Activated gamma-delta T cell treated with anti-CD3 and anti-CD28 coated beads, Interleukin-2, amount 50 U/mL, for 16 hours (primary cell): ENCODE measurements at regions not wholly inside any gene's neighbourhood (a gene's known extent, or its start where the extent isn't known, plus 50 kb on each side); places are given as distances from the start of the nearest gene placed in this dataset.

Experiments
- DNase-seq: peaks from one replicate; pipeline ENCODE4 v3.0.0-alpha.2; 2020; ENCODE audit warnings: low read depth

DNA sequence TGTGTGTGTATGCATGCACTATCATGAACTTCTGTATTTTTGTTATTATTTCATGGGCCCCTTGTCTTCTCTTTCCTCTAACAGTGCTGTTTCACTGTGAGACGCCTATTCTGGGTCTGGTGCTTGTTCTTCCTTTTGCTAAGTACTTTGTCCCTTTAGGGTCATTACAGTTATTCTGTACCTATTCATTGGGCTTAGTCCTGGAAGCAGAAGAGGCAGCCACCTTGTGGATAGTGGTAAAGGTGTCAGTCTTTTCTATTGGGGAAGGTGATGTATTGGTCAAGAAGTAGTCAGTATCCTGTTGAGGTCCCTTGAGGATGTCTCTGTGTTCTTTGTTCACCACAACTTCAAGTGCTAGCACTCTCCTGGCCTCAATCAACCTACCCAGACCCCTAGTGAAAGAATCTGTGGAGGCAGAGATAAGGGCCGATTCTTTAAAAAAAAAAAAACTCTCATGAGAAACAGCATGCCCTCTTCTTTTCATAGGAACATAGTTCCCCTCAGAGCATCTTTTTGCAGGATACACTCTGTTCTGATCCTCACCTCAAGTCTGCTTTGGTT, 593.8 kb downstream of the SPRY1 start:
- DNase-seq: no peak

DNA sequence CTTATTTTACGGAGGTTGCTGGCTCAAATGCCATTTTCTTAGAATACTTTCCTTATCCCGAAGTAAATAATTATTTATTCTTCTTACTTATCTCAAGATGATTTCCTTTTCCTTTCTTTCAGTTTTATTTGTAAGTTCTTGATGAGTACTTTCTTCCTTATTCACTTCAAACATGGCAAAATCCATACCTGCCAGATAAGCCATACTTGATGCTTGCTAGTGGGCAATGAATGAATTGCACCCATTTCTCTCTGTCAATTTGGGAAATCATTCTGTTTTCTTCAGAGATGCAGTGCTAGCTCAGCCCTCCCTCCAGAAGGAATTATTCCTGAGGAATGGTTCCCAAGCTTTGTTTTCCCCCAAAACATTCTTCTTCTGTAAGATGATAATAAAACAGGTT, 598.3 kb downstream of the SPRY1 start:
- DNase-seq: no peak

DNA sequence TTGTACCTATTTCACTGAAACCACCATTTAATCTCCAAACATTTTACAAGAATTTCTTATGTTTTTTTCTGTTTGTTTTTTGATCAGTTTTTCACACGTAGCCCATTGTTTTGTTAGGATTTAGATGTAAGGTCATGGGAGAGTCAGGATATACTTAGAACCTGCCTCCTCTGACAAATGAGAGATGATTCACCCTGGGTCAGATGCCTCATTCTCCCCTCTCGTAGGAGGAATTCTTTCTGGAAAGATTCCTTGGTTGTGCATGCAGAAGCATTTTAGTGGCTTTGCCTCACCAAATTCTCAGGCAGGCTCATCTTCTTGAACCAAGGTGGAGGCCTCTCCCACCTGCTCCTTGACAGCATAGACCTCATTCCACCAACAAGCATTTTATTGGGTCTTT, 599.3 kb downstream of the SPRY1 start:
- DNase-seq: no peak

DNA sequence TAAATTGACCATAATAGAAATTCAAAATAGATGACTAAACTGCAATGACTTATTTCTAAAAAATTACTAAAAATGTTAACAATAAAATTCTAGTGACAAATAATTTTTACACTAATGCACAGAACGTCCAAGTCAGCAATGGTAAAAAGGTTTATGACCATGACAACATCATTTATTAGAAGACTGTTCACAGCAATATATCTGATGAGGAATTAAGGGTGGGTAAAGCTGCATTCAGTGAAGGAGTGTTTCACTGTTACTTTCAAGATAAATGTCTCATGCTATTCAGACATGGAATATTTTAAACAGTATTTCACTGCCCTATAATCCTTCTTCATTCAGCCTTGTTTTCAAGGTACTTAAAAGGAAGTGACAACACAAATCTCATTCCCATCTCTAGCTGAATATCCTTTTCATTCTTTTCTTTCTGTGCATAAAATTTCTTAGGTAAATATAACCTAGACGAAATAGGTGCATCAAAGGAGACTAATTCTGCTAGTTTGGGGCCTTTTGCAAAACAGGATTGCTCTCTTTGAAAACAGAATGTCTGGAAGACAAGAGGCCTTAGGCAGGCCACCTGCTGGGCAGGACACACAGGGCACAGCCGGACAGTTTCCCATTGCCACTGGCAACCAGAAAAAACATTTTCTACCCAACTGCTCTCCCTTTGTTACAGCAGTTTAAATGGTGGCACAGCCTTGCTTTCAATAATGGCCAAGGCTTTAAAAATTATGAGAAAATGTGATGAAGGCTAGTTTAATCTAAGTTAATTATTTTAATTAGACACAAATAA, 600.3 kb downstream of the SPRY1 start:
- no peak for DNase-seq

DNA sequence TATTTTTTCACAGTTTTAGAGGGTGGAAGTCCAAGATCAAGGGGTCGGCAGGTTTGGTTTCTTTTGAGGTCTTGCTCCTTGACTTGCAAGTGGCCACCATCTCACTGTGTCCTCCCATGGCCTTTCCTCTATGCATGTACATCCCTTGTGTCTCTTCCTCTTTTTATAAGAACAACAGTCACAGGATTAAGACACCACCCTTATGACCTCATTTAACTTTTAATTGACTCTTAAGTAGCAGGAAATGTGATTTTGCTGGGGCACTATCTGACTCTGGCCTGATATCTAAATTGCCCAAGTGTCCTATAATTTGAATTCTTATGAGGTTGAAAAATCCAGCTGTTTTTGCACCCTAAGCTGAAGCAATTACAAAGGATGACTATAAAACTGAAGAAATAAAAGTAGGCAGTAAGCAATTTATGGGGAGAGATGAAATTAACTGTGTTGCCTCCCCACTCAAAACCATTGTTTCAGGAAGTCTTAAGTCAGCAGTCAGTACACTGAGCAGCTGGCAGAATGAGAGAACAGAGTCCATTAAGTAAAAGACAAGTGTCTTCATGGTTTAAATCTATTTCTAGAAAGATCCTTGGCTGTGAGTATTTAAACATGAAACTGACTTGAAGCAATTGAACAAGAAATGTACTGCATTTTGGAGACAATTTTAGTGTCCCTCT, 601.3 kb downstream of the SPRY1 start:
- no peak for DNase-seq

DNA sequence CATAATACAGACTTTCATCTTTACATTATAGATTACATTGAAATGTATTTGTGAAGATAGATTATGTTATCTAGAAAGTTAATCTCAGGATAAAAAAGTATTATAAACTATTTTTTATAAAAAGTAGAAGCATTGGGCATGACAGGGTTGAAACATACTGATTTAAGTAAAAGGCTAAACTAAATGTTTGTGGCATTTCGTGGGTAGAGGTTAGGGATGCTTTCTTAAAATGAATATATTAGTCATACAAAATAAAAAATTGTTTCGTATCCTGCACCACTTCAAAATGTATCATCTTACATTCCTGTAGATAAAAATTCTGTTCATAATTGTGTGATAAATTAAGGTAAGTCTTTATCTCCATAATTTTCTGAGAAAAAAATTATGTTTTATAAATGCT, 603.6 kb downstream of the SPRY1 start:
- DNase-seq: no peak

DNA sequence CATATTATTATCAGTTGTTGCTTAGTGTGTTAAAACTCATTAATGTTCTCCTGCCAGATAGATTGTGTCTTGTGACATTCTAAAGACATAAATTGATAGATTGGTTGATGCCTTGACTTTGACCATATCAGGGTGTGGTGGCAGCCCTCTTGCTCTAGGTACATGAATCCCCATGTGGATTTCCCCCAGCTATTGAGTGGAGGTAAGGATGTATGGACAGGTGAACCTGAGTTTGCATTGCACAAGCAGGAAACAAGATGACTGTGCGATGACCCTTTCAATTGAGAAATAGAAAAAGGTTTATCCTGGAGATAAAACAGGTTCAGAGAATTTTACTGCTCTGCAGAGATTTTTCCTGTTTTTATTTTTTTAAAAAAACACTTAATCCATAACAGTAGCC, 619.2 kb downstream of the SPRY1 start:
- no peak for DNase-seq

DNA sequence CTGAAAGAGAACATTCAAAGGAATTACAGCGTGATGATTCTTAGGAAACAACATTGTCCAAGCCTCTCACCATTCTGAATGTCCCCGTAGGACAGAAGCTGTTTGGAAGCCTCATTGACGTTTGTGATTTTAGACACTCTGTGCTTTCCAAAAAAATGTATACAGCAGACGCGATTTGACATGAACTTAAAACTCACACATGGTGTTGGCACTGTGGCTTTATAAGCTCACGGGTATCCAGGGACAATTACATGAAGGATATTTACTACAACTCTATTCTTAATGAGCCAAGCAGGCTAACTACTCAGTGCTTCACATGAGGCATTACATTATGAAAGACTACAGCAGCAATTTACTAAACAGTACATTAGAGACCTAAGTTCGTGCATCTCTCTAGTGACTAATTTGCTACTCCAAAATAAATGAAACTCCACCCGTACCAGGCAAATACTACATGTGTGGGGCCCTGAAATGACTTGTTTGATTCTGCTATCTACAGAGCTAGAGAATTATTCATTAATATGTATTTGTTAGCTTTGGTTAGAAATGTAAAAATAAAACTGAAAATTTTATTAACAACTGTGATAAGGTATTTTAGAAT, 620.7 kb downstream of the SPRY1 start:
- DNase-seq: no peak

DNA sequence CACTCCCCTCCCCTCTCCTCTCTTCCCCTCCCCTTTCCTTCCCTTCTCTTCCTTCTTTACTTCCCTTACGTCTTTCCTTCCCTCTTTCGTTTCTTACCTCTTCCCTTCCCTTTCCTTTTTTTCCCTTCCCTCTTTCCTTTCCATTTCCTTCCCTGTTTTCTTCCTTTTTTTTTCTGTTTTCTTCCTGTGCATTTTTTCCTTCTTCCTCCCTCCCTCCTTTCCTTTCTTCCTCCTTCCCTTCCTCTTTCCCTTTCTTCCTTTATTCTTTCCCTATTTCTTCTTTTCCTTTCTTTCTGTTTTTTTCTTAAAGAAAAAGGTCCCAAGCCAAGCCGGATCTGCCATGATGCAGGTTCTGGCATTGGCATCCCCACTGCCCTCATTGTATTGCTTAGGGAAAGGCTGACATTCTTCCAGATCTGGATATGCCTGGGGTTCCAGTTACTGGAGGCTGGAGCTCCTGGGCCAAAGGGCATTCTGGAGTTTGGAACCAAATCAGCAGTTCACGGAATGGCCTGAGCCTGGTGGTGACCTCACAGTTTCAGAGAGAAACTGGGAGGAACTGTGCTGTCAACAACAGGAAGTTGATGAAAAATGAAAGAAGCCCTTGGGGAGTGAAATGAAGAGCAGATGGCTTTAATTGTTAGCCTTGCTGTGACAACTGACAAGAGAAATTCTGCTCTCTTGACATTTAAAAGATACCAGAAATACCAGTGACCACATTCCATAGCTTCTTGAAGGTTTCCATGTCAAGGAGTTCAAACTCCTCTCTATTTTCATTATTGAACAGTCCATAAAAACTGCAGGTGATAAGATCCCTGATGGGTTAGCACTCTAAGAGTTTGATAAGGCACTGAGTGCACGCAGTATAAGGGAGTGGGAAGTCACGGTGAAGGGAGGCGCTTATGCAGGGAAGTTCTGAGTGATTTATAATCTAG, 622.1 kb downstream of the SPRY1 start:
- DNase-seq: no peak

DNA sequence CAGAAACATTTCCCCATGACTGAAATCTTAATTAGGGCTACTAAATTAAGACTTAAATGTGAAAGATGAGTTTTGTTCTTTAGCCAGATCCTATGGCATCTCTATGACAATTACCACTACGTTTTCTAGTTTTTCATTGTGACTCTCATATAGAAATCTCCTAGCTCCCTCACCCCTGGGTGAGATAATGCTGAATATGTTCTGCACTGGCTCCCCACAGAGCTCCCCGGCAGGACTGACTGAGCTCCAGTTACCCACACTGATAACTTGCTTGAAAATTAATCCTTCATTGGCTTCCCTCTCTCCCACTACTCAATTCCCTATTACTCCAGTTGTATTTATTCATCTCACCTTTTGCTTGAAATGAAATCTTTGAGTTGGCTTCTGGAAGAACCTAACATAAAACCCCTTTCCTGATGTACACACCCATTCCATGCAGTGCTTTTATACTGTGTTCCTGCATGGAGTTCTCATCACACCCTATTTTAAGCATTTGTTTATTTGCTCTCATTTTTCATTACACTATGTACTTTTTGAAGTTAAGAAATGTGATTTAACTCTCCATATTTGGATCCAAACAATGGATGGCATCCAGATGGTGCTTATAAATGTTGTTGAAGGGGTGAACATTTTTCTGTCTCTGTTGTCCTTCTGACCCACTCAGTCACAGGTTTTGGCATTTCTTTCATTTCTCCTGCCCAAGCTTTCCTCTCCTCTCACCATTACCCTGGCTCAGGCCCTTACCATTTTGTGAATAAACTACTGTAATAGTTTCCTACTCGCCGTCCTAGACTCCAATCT, 623.4 kb downstream of the SPRY1 start:
- no peak for DNase-seq

DNA sequence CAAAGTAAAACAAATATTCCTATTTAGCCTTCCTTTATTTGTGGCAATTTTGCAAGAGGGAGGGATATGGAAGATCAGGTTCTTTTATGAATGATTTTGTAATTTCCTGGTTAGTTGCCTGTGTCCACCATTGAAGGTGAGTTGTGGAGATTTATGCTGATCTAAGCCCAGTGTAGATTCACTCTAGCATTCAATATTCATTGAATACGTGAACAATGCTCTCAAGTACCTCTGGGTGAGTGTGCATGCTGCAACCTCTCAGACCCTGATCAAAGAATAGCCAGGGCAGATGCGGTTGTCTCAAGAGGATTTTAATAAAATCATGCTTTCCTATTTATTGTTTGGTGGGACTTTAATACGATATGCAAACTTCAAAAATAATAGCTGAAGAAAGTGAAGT, 628.4 kb downstream of the SPRY1 start:
- DNase-seq: no peak

DNA sequence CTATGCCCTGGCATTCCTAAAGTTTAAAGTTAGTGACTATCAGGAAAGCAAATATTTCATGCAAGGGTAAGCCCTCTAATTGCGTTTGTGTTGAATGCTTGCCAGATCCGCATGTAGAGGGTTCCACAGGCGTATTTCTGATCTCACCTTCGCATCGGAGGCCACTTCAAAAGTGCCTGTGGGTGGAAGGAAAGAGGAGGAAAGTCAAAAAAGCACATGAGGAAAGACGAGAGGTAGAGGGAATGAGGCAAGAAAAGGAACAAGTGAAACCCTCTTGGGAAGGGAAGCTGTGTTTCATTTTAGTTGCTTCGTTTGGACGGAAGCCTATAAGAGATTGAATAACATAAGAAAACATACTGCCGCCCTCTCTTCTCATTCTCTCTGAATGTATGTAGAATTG, 628.8 kb downstream of the SPRY1 start:
- DNase-seq: no peak

DNA sequence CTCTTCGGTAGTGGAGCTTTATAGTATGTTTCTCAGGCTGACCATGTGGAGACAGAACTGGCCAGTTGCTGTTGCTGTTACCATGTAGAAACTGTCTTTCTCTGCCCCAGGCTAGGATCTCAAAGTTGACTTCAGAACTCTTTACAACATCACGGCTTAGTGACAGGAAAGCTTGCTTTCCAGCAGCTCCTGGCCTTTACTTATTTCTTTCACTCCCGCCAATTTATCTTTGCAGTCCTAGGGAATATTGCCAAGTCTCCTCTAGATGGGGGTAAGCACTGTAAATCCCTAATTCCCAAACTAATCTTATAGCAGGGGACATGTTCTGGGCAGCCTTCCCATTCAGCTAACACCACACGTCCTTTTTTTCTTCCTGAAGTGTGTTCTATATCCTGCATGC, 631.6 kb downstream of the SPRY1 start:
- DNase-seq: no peak

DNA sequence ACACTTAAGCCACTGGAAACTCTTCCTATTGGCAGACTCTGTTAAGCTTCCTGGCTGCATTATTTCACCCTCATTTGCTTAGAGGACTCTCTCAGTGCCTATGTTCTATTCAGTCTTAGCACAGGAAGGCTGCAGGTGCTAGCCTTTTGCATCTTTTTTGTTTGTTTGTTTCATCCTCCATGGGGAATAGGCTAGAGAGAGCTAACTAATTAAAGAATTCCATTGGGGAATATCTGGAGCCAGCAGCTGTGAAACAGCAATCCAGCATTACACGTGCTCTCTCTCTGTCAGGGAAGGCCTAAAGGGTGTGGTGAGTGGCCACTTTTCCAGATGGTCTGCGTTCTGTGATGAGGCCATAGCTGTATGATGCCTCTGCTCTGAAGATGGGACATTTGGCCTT, 633.6 kb downstream of the SPRY1 start:
- DNase-seq: no peak

DNA sequence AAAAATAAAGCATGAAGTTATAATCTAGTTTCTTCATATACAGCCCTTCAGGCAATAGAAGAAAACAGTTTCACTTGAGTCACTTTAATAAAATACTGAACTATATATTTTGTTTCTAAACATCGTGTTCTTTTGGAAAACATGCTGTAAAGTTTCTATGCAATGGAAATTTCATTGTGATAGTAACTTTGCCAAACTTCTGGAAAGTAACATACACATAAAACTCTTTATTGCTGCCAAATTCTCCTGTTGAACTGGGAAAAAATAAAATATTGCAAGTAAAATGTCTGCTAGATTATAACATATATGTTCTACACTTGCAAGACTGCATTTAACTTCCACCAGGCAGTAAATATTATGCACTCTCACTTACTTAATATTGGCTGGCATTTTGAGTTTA, 635.4 kb downstream of the SPRY1 start:
- no peak for DNase-seq

DNA sequence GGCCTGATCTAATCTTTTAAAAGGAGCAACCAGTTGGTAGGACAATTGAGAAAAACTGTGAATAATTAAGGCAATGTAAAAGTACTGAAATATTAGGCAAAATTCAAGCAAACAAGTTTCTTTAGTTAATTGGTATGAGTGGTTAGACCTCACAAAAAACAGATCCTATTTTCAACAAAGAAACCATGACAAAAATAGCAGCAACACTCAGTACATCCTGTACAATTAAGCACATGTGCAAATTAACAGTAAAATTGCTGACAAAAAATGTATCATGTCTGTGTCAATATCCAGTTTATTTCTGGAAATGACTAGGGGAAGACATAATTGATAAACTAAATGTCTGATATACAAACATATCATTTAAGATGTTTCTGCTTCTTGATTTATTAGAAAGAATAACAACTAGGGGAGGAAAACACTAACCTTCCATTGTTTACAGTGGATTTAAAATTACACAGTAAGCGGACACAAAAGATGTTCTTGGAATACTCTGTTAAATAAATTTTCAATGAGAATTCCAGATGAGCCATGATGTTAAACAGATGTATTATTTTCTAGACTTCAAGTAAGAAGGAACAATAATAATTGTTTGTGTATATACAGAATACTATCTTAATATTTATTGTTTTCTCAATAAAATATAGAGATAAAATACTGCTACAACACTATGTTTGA, 638.9 kb downstream of the SPRY1 start:
- DNase-seq: no peak

DNA sequence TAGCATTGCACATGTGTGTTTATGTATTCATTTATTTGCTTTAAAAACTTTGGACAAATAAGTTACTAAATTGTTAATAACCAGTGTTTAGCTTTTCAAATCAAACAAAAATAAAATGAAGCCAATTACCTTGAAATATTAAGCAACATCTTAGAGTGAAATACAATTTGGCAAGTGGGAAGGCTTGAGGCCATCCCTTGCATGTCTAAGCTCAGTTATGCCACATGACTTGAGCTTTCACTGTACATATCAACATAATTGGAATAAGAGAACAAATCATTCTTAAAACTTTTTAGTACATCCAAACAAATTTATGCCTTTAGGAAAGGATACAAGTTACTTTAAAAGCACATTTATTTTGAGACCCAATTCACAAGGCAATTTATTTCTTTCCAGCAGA, 640.6 kb downstream of the SPRY1 start:
- DNase-seq: no peak

DNA sequence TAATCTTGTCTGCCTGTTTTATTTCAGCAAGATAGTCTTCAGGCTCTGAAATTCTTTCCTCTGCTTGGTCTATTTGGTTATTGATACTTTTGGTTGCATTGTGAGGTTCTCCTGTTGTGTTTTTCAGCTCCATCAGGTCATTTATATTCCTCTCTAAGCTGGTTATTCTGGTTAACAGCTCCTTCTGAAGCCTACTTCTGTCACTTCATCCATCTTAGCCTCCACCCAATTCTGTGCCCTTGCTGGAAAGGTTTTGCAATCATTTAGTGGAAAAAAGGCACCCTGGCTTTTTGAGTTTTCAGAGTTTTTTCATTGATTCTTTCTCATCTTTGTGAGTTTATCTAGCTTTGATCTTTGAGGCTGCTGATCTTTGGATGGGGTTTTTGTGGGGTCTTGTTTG, 647.7 kb downstream of the SPRY1 start:
- DNase-seq: no peak

DNA sequence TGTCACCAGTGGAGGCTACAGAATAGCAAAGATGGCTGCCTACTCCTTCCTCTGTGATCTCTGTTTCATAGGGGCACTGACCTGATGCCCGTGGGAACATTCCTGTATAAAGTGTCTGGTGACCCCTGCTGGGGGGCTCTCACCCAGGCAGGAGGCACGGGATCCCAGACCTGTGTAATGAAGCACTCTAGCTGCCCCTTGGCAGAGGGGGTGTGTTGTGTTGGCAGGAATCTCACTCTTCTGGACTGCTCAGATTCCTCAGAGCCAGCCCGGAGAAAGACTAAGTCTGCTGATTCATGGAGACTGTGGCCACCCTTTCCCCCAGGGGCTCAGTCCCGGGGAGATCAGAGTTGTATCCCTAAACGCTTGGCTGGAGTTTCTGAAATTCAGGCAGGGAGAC, 648.3 kb downstream of the SPRY1 start:
- no peak for DNase-seq

DNA sequence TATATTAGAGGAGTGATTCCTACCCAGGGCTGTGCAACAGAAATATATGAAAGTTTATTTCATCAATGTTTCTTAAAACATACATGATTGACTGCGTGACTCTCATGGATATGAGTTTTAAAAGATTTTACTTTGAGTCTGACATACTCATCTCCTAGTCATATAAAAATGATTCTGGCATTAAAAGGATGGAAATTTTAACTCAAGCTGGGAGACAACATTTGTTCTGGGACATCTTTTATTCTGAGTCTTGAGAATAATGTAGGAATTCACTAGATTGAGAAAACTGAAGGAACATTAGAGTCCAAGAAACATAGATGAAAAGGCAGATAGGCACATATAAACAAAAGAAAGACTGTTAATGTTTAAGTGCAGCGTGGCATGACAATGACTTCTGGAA, 649.6 kb downstream of the SPRY1 start:
- no peak for DNase-seq
